HUES6 (cell line): ENCODE measurements at regions not wholly inside any gene's neighbourhood (a gene's known extent, or its start where the extent isn't known, plus 50 kb on each side); places are given as distances from the start of the nearest gene placed in this dataset.

Experiments used
- H3K27ac ChIP-seq: 2 replicates; pipeline ENCODE4 v1.7.0; 2013; ENCODE audit warnings: low read depth, mild to moderate bottlenecking, low read length, inconsistent platforms
- H3K27me3 ChIP-seq: 2 replicates; pipeline ENCODE4 v1.6.1; 2013; ENCODE audit warnings: low read length; ENCODE audit not compliant: control insufficient read depth, insufficient read depth
- H3K36me3 ChIP-seq: 2 replicates; pipeline ENCODE4 v1.6.1; 2013; ENCODE audit warnings: low read length; ENCODE audit not compliant: control insufficient read depth, insufficient read depth
- H3K4me1 ChIP-seq: 2 replicates; pipeline ENCODE4 v1.6.1; 2013; ENCODE audit warnings: low read length; ENCODE audit not compliant: control insufficient read depth, insufficient read depth
- H3K4me3 ChIP-seq: 2 replicates; pipeline ENCODE4 v1.5.1; 2013; ENCODE audit warnings: low read depth, low read length
- H3K9ac ChIP-seq: one replicate; pipeline ENCODE4 v1.6.1; 2013; ENCODE audit warnings: mild to moderate bottlenecking, low read length
- H3K9me3 ChIP-seq: 2 replicates; pipeline ENCODE4 v1.6.1; 2013; ENCODE audit warnings: low read depth, low read length; ENCODE audit not compliant: control insufficient read depth, insufficient read depth

DNA sequence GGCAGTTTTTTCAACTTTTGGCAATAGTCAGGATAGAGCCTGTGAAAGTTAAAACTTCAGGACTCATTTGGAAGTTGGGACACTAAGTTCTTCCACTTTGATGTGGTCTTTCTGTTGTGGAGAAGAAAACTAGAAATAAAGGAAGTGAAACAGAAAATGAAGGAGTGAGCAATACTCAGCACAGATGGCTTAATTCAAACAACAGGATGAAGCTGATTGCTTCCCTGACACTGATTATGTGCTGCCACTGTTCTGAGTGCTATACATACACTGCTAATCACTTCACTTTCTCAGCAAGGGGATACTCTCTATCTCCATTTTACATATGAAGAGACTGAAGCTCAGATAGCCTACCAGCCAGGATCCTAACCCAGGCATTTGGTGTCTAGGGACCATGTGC is 235.1 kb upstream of the CPEB2 start:
- no peaks in the 10 kb centered on the region for H3K4me1 ChIP-seq
- no peaks in the 10 kb centered on the region for H3K9me3 ChIP-seq
- no peak overlapping the region for H3K4me3 ChIP-seq
- H3K27ac ChIP-seq = no peak overlapping the region
- H3K36me3 ChIP-seq = no peaks in the 10 kb centered on the region
- H3K27me3 ChIP-seq = no peaks in the 10 kb centered on the region; the same call in 1 of the 2 replicates
- no peak overlapping the region for H3K9ac ChIP-seq

DNA sequence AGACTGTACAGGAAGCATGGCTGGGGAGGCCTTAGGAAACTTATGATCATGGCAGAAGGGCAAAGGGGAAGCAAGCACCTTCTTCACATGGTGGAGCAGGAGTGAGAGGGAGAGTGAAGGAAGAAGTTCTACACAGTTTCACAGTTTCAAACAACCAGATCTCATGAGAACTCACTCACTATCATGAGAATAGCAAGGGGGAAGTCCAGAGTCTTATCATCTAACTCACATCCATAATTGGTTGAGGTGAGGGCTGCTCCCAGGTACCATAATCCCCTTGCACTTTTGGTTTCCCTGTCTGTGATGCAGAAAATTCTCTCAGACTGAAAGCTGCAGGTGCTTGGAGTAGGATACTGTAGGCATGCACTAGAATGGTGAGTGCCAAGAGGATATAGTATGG is 233.8 kb upstream of the CPEB2 start:
- H3K27ac ChIP-seq = no peak overlapping the region
- no peak overlapping the region for H3K9ac ChIP-seq
- no peaks in the 10 kb centered on the region for H3K9me3 ChIP-seq
- no peak overlapping the region for H3K4me3 ChIP-seq
- no peaks in the 10 kb centered on the region for H3K4me1 ChIP-seq
- H3K36me3 ChIP-seq = no peaks in the 10 kb centered on the region
- no peaks in the 10 kb centered on the region; the same call in 1 of the 2 replicates for H3K27me3 ChIP-seq

DNA sequence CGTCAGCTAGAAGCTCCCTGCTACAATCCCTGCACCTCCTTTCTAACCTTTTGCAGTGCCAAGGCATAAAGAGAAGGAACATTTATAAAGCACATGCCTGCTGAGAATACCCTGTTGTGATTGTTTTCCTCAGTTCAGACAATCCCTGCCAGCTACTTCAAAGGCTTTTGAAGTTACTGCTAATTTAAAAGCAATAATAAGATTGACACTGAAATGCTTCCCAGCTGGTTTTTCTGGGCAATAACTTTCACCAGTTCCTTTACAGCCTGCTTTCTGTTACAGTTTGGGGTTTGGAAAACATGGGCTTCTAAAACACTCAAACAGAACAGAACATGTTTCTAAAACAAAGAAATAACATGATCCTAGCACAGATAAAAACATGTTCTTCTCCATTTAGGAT is 232.3 kb upstream of the CPEB2 start:
- H3K9ac ChIP-seq = no peak overlapping the region
- H3K4me3 ChIP-seq = no peak overlapping the region
- no peaks in the 10 kb centered on the region for H3K9me3 ChIP-seq
- no peaks in the 10 kb centered on the region for H3K4me1 ChIP-seq
- H3K36me3 ChIP-seq = no peaks in the 10 kb centered on the region
- H3K27me3 ChIP-seq = no peaks in the 10 kb centered on the region; the same call in 1 of the 2 replicates
- no peak overlapping the region for H3K27ac ChIP-seq

DNA sequence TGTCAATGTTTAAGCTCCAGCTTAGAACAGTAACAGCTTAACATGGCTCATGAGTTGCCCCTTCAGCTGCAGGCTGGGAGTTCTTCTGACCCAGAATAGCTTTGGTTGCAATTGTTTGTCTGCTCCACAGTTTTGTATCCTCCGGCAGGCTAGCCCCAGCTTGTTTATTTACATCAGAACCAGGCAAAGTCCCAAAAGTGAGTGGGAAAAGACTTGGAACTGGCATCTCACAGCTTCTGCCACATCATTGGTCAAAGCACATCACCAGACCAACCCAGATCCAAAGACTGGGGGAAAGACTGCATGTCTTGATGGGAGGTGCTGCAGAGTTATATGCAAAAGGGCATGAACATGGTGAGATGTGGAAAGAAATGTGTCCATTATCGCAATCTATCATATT is 231.2 kb upstream of the CPEB2 start:
- Histone ChIP-seq H3K9ac (no peak overlapping the region), H3K27me3 (no peaks in the 10 kb centered on the region; the same call in 1 of the 2 replicates), H3K4me1 (no peaks in the 10 kb centered on the region), H3K9me3 (no peaks in the 10 kb centered on the region), H3K27ac (no peak overlapping the region), H3K36me3 (no peaks in the 10 kb centered on the region), H3K4me3 (no peak overlapping the region)

DNA sequence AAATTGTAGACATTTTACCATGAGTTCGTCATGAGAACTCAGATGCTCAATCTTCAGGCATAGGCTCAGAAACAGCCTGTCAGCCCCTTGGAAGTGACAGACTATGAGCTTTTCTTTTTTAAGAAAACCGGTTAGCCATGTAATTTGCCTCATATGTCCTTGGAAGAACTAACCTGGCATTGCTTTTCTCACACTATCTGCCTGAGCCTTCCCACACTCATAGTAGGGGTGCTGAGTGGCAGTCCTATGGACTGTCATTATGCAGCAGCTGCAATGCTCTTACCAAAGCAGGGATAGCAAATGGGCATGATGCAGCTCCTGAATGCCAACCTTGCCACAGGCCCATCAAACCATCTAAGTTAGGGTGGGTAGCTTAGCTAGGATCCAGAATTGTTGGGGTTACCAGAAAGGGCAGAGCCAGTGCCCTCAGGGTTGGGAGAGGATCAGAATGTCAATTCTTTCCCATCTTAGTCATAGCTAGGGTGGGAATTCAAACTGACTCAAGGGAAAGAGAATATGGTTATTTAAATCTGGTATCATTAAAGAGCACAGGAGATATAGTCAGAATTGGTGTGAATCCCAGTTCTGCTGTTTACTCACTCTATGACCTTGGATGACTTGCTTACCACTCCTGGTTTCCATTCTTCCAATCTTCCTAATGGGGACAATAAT is 230.6 kb upstream of the CPEB2 start:
- H3K27ac ChIP-seq = no peak overlapping the region
- H3K36me3 ChIP-seq = no peaks in the 10 kb centered on the region
- H3K9ac ChIP-seq = no peak overlapping the region
- no peaks in the 10 kb centered on the region for H3K9me3 ChIP-seq
- no peak overlapping the region for H3K4me3 ChIP-seq
- H3K4me1 ChIP-seq = no peaks in the 10 kb centered on the region
- H3K27me3 ChIP-seq = no peaks in the 10 kb centered on the region; the same call in 1 of the 2 replicates

DNA sequence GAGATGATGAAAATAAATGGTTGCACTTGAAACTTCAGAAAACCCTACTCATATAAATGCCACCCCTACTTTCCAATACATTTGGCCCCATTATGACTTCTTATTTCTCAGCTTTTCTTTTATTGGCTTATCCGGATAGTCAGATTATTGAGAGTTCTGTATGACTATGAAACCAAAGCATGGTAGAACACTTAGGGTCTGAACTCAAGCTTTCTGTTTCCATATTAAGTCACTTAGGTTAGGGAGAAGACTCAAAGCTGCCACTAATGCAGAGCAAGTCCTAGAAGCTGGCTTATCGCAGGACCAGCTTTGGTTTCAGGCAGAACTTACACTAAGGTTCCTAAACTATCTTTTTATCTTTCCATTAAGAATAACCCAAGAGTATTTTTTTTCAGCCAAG is 229.9 kb upstream of the CPEB2 start:
- Histone ChIP-seq H3K9ac (no peak overlapping the region), H3K4me3 (no peak overlapping the region), H3K27me3 (no peaks in the 10 kb centered on the region; the same call in 1 of the 2 replicates), H3K27ac (no peak overlapping the region), H3K4me1 (no peaks in the 10 kb centered on the region), H3K9me3 (0 out of 2 replicates have a peak, but pooled peaks cover 3% of the 10 kb centered on the region), H3K36me3 (no peaks in the 10 kb centered on the region)

DNA sequence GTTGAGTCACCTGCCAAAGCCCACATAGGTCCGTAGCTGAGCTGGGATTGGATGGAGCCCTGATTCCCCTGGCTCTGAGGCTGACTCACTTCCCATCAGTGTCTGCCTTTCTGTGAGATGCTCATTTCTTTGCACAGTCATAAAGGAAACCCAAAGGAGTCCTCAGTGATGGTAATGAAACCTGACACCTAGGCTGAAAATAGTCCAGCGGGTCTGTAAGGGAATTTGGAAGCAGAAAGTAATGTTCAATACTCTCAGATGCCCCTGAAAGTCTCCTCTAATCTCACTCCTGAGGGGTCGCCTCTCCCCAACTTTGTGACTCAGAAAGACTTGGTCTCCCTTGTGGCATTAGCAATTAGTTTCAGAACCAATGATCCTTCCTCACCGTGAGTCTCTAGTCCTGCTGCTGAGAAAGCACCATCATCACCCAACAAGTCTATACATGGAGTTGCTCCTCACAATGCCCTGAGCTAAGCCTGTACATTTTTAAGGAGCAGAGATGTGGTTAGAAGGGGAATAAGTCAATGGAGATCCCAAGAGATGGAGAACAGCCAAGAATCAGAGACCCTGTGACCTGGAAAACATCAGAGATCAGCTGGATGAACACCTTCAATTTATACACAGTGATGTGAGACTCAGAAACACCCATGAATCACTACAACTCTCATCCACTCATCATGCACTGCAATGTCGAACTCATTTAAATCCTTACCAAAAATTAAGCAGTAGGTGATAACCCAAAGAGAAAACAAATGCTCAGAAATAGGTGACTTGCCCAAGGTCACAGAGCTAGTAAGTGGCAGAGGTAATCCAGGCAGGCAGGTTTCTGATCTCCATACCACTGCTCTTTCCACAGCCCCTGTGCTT is 219.0 kb upstream of the CPEB2 start:
- Histone ChIP-seq H3K27ac (no peak overlapping the region), H3K9me3 (peaks cover 4% of the 10 kb centered on the region)

DNA sequence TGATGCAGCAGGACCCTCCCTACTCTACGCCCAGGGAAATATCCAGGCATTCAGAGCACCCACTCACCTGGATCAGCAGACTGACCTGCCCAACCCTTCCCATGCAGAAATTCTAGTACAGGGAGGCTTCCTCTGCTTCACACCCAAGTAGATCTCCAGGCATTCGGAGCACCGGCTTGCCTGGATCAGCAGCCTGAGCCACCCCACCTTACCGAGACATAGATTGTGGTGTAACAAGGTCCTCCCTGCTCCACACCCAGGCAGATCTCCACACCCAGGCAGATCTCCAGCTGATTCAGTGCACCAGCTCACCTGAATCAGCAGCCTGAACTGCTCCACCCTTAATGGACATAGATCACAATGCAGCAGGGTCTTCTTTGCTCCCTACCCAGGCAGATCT is 215.1 kb upstream of the CPEB2 start:
- H3K9ac ChIP-seq = no peak overlapping the region

More for the DNA sequence above, 219.0 kb upstream of the CPEB2 start:
- no peaks in the 10 kb centered on the region for H3K4me1 ChIP-seq
- H3K4me3 ChIP-seq = no peak overlapping the region
- H3K9ac ChIP-seq = no peak overlapping the region
- no peaks in the 10 kb centered on the region for H3K27me3 ChIP-seq
- H3K36me3 ChIP-seq = no peaks in the 10 kb centered on the region

DNA sequence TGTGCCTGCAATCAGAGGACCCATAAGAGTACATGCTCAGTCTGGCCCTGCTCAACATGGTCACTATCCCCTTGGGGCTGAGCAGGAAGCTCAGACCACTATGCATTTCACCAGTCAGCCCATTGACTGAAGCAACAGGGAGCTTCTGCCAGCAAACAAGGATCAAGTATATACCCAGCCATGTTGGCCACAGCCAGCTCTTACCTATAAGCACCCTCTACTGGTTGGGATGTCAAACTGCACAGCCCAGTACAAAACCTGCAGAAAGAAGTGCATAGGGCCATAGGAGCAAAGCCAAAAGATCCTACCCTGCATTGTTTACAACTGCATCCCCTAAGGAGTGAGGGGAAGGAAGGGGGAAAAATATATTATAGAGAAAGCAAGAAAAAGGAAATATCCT is 214.4 kb upstream of the CPEB2 start:
- Histone ChIP-seq H3K9me3 (peaks cover 16% of the 10 kb centered on the region), H3K36me3 (no peaks in the 10 kb centered on the region), H3K4me3 (no peak overlapping the region), H3K9ac (no peak overlapping the region), H3K4me1 (peaks cover 2% of the 10 kb centered on the region; the same call in 1 of the 2 replicates), H3K27me3 (no peaks in the 10 kb centered on the region), H3K27ac (no peak overlapping the region)

More for the DNA sequence above, 215.1 kb upstream of the CPEB2 start:
- H3K4me1 ChIP-seq = no peaks in the 10 kb centered on the region
- no peak overlapping the region for H3K4me3 ChIP-seq
- no peaks in the 10 kb centered on the region for H3K27me3 ChIP-seq
- no peaks in the 10 kb centered on the region for H3K36me3 ChIP-seq
- peaks cover 13% of the 10 kb centered on the region for H3K9me3 ChIP-seq
- H3K27ac ChIP-seq = no peak overlapping the region

DNA sequence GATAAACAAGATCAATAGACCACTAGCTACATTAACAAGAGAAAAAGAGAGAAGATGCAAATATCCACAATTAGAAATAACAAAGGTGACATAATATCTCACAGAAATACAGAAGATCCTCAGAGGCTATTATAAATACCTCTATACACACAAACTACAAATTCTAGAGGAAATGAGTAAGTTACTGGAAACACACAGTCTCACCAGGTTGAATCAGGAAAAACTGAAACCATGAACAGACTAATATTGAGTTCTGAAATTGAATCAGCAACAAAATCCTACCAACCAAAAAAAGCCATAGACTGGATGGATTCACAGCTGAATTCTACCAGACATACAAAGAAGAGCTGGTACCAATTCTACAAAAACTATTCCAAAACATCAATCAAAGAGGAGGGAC is 211.8 kb upstream of the CPEB2 start:
- Histone ChIP-seq H3K4me3 (no peak overlapping the region), H3K27me3 (no peaks in the 10 kb centered on the region), H3K9ac (no peak overlapping the region), H3K36me3 (no peaks in the 10 kb centered on the region), H3K9me3 (peaks cover 16% of the 10 kb centered on the region), H3K27ac (no peak overlapping the region), H3K4me1 (peaks cover 5% of the 10 kb centered on the region; the same call in 1 of the 2 replicates)

DNA sequence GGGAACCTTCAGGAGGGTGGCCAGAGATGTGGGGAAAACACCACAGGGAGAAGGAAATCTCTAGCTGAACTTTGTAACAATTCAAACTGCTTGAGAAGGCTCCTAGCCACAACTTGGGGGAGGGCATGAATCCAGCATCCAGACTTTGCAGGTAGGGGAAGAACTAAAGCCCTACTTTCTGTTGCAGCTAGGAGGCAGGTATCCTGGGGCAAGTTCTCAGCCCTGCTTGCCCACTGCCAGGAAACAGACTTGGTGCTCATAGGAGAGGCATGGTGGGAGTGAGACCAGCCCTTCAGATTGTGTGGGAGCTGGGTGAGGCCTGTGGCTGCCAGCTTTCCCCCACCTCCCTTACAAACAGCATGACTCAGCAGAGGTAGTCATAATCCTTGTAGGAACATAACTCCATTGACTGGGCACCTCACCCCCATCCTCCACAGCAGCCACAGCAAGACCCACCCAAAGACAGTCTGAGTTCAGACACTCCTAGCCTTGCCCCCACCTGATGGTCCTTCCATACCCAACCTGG is 209.5 kb upstream of the CPEB2 start:
- no peaks in the 10 kb centered on the region for H3K36me3 ChIP-seq
- H3K27ac ChIP-seq = no peak overlapping the region
- H3K27me3 ChIP-seq = no peaks in the 10 kb centered on the region
- H3K4me1 ChIP-seq = peaks cover 5% of the 10 kb centered on the region; the same call in 1 of the 2 replicates
- H3K4me3 ChIP-seq = no peak overlapping the region
- no peak overlapping the region for H3K9ac ChIP-seq
- peaks cover 21% of the 10 kb centered on the region for H3K9me3 ChIP-seq
